ENCODE measurements at regions not wholly inside any gene's neighbourhood (a gene's known extent, or its start where the extent isn't known, plus 50 kb on each side); places are given as distances from the start of the nearest gene placed in this dataset.

GRCh38 chr1:112264010-112264409 is 132.0 kb upstream of the CTTNBP2NL start:
- TF ChIP-seq POLR2A (IDR thresholded peaks at IDR 0.05) (no peak), POLR2AphosphoS5 (IDR thresholded peaks at IDR 0.05) (no peak)
- TF ChIP-seq, protein P1, sequence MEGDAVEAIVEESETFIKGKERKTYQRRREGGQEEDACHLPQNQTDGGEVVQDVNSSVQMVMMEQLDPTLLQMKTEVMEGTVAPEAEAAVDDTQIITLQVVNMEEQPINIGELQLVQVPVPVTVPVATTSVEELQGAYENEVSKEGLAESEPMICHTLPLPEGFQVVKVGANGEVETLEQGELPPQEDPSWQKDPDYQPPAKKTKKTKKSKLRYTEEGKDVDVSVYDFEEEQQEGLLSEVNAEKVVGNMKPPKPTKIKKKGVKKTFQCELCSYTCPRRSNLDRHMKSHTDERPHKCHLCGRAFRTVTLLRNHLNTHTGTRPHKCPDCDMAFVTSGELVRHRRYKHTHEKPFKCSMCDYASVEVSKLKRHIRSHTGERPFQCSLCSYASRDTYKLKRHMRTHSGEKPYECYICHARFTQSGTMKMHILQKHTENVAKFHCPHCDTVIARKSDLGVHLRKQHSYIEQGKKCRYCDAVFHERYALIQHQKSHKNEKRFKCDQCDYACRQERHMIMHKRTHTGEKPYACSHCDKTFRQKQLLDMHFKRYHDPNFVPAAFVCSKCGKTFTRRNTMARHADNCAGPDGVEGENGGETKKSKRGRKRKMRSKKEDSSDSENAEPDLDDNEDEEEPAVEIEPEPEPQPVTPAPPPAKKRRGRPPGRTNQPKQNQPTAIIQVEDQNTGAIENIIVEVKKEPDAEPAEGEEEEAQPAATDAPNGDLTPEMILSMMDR (IDR thresholded peaks at IDR 0.05), result no peak

Data from suprapubic skin (tissue), 4 donors.